Ureter (tissue), 1 donor: ENCODE measurements at regions not wholly inside any gene's neighbourhood (a gene's known extent, or its start where the extent isn't known, plus 50 kb on each side); places are given as distances from the start of the nearest gene placed in this dataset.

Experiments
- DNase-seq: peaks from one replicate; pipeline ENCODE4 v3.0.0-alpha.2; 2020; ENCODE audit warnings: low spot score
- donor health status: DM: yes; HTN: yes; CAD: no.

GRCh38 chrX:20322887-20323286 is 56.2 kb upstream of the RPS6KA3 start:
- no peak for DNase-seq

GRCh38 chrX:20320461-20321159 is 53.9 kb upstream of the RPS6KA3 start:
- DNase-seq: no peak

- no peak for DNase-seq
Measured at GRCh38 chrX:20319054-20319453, 52.3 kb upstream of the RPS6KA3 start.

GRCh38 chrX:20317873-20318272 is 51.2 kb upstream of the RPS6KA3 start:
- no peak for DNase-seq
